H1 (cell line): ENCODE measurements at regions not wholly inside any gene's neighbourhood (a gene's known extent, or its start where the extent isn't known, plus 50 kb on each side); places are given as distances from the start of the nearest gene placed in this dataset.

Experiments
- CTCF ChIA-PET: fragments of 300-600 bp; sonication (Branson Sonifier 250); formaldehyde crosslinking; loops from one replicate; lab custom pipeline; 2021; ENCODE audit not compliant: partially characterized antibody; lab: Charles Lee
- POLR2A ChIA-PET: fragments of 300-600 bp; sonication (Branson Sonifier 250); formaldehyde crosslinking; loops from one replicate; lab custom pipeline; 2021; ENCODE audit warnings: inconsistent platforms; ENCODE audit not compliant: partially characterized antibody; lab: Charles Lee
- DNase-seq, 2 experiments: peaks; one replicate each; pipeline versions ENCODE4 v3.0.0 to v3.0.0-alpha.2; 2010 to 2022; ENCODE audit warnings: low spot score in 2 of 2, low read depth in 1 of 2, mixed read lengths in 1 of 2
- FAIRE-seq: peaks from 2 replicates; lab custom pipeline; 2011; peaks lifted over from hg19 to GRCh38; lab: Jason Lieb, UNC
- H2AFZ ChIP-seq: 2 replicates; pipeline ENCODE4 v1.8.1; 2012; ENCODE audit warnings: low read length, inconsistent platforms
- H2AK5ac ChIP-seq: 2 replicates; pipeline ENCODE4 v1.6.1; 2013; ENCODE audit warnings: low read depth, low read length
- H2BK120ac ChIP-seq: replicated peaks from 2 replicates; pipeline ENCODE3; 2013; ENCODE audit warnings: low read depth, low read length, inconsistent platforms
- H2BK12ac ChIP-seq: 2 replicates; pipeline ENCODE4 v1.6.1; 2013; ENCODE audit warnings: low read depth, low read length
- H2BK15ac ChIP-seq: 2 replicates; pipeline ENCODE4 v1.6.1; 2013; ENCODE audit warnings: low read length
- H2BK20ac ChIP-seq: 2 replicates; pipeline ENCODE4 v1.6.1; 2013; ENCODE audit warnings: low read length
- H2BK5ac ChIP-seq: 2 replicates; pipeline ENCODE4 v1.6.1; 2013; ENCODE audit warnings: low read depth, low read length
- H3K14ac ChIP-seq: 2 replicates; pipeline ENCODE4 v1.6.1; 2013; ENCODE audit warnings: inconsistent platforms; ENCODE audit not compliant: insufficient read length
- H3K18ac ChIP-seq: 2 replicates; pipeline ENCODE4 v1.6.1; 2013; ENCODE audit warnings: low read length; ENCODE audit errors: extremely low read depth
- H3K23ac ChIP-seq: 2 replicates; pipeline ENCODE4 v1.6.1; 2013; ENCODE audit warnings: inconsistent platforms; ENCODE audit not compliant: insufficient read length
- H3K23me2 ChIP-seq: 2 replicates; pipeline ENCODE4 v1.6.1; 2013; ENCODE audit warnings: low read depth, low read length
- H3K27ac ChIP-seq: 2 replicates; pipeline ENCODE4 v1.6.1; 2011; ENCODE audit warnings: low read depth, low read length, inconsistent platforms
- H3K27me3 ChIP-seq, 4 experiments: replicated peaks in 1 of 4; 1 replicate in 1 of 4; 2 replicates in 3 of 4; pipeline versions ENCODE4 v1.6.1 to v1.8.1; 2011 to 2013; ENCODE audit warnings: low read length in 3 of 4, mild to moderate bottlenecking in 3 of 4, inconsistent platforms in 2 of 4, mixed read lengths in 2 of 4, moderate library complexity in 1 of 4; ENCODE audit not compliant: control insufficient read depth in 3 of 4, insufficient read depth in 3 of 4; ENCODE audit errors: extremely low read depth in 1 of 4
- H3K36me3 ChIP-seq, 4 experiments: 2 replicates each; pipeline versions ENCODE4 v1.6.1 to v1.8.1; 2011 to 2013; ENCODE audit warnings: mild to moderate bottlenecking in 4 of 4, low read length in 3 of 4, moderate library complexity in 2 of 4, control low read depth in 1 of 4, inconsistent platforms in 1 of 4; ENCODE audit not compliant: insufficient read depth in 4 of 4, control insufficient read depth in 2 of 4
- H3K4ac ChIP-seq: replicated peaks from 2 replicates; pipeline ENCODE3; 2013; ENCODE audit warnings: low read length, low read depth, mixed read lengths, inconsistent platforms; ENCODE audit not compliant: insufficient read length
- H3K4me1 ChIP-seq, 4 experiments: replicated peaks in 1 of 4; 1 replicate in 1 of 4; 2 replicates in 3 of 4; pipeline versions ENCODE4 v1.6.1 to v1.8.1; 2011 to 2013; ENCODE audit warnings: low read length in 3 of 4, inconsistent platforms in 2 of 4, mixed read lengths in 1 of 4; ENCODE audit not compliant: insufficient read depth in 4 of 4, control insufficient read depth in 3 of 4
- H3K4me2 ChIP-seq, 2 experiments: 2 replicates each; pipeline versions ENCODE4 v1.6.1 to v1.8.1; 2011 to 2013; ENCODE audit warnings: low read depth in 2 of 2, low read length in 2 of 2, control low read depth in 1 of 2, inconsistent platforms in 1 of 2, mild to moderate bottlenecking in 1 of 2; ENCODE audit not compliant: insufficient read depth in 1 of 2
- H3K4me3 ChIP-seq, 4 experiments: fragments of 200-600, 300-600 bp in 1 of 4; sonication (generic), shearing (Covaris generic), sonication (Bioruptor Twin) in 1 of 4; 2 replicates each; pipeline versions ENCODE4 v1.5.1 to v1.8.1; 2011 to 2016; ENCODE audit warnings: low read length in 4 of 4, low read depth in 3 of 4, control low read depth in 2 of 4, inconsistent platforms in 2 of 4, mild to moderate bottlenecking in 2 of 4, mixed read lengths in 1 of 4, moderate library complexity in 1 of 4; ENCODE audit not compliant: insufficient read depth in 2 of 4; ENCODE audit errors: extremely low read depth in 1 of 4
- H3K56ac ChIP-seq: replicated peaks from 2 replicates; pipeline ENCODE3; 2013; ENCODE audit warnings: low read depth, mild to moderate bottlenecking, mixed read lengths, low read length, inconsistent platforms; ENCODE audit not compliant: insufficient read length
- H3K79me1 ChIP-seq: 2 replicates; pipeline ENCODE4 v1.6.1; 2013; ENCODE audit warnings: low read depth, low read length, control low read depth
- H3K79me2 ChIP-seq, 2 experiments: 2 replicates each; pipeline versions ENCODE4 v1.6.1 to v1.8.1; 2012 to 2013; ENCODE audit warnings: low read length in 2 of 2, mild to moderate bottlenecking in 2 of 2, inconsistent platforms in 1 of 2; ENCODE audit not compliant: insufficient read depth in 2 of 2, control insufficient read depth in 1 of 2
- H3K9ac ChIP-seq, 4 experiments: replicated peaks in 1 of 4; 1 replicate in 1 of 4; 2 replicates in 3 of 4; pipeline versions ENCODE4 v1.6.1 to v1.8.1; 2011 to 2013; ENCODE audit warnings: low read depth in 3 of 4, low read length in 3 of 4, control low read depth in 2 of 4, mild to moderate bottlenecking in 2 of 4, moderate library complexity in 2 of 4, inconsistent platforms in 1 of 4; ENCODE audit errors: extremely low read depth in 1 of 4
- H3K9me3 ChIP-seq, 2 experiments: 2 replicates each; pipeline versions ENCODE4 v1.6.1 to v1.8.1; 2012 to 2013; ENCODE audit warnings: mild to moderate bottlenecking in 2 of 2, moderate library complexity in 2 of 2, control low read depth in 1 of 2, inconsistent platforms in 1 of 2, low read depth in 1 of 2, low read length in 1 of 2, mixed read lengths in 1 of 2; ENCODE audit not compliant: insufficient read depth in 2 of 2
- H4K20me1 ChIP-seq, 2 experiments: replicated peaks in 1 of 2; 2 replicates each; pipeline versions ENCODE3 to v1.8.1; 2011 to 2013; ENCODE audit warnings: inconsistent platforms in 2 of 2, low read length in 2 of 2, mild to moderate bottlenecking in 1 of 2; ENCODE audit not compliant: insufficient read depth in 2 of 2, control insufficient read depth in 1 of 2
- H4K5ac ChIP-seq: 2 replicates; pipeline ENCODE4 v1.6.1; 2013; ENCODE audit warnings: low read length, low read depth, mixed read lengths, inconsistent platforms; ENCODE audit not compliant: insufficient read length
- H4K8ac ChIP-seq: 2 replicates; pipeline ENCODE4 v1.8.0; 2013; ENCODE audit warnings: mild to moderate bottlenecking, moderate library complexity, low read length, inconsistent platforms; ENCODE audit not compliant: insufficient read depth; ENCODE audit errors: extremely low read depth
- H4K91ac ChIP-seq: replicated peaks from 2 replicates; pipeline ENCODE3; 2013; ENCODE audit warnings: low read length, mixed read lengths, inconsistent platforms; ENCODE audit not compliant: insufficient read length
- ATF2 ChIP-seq: IDR thresholded peaks from 2 replicates; pipeline ENCODE4 v1.6.1; 2012; ENCODE audit warnings: low read length, inconsistent platforms
- CBX8 ChIP-seq: fragments of 300-800, 300-1000 bp; sonication (generic); IDR thresholded peaks from 2 replicates; pipeline ENCODE4 v1.7.1; 2016; ENCODE audit warnings: low read depth, low read length, borderline replicate concordance
- GABPA ChIP-seq: IDR thresholded peaks from 2 replicates; pipeline ENCODE4 v1.6.1; 2011; ENCODE audit warnings: mild to moderate bottlenecking, low read length, moderate library complexity, borderline replicate concordance; ENCODE audit not compliant: insufficient read depth
- GTF2F1 ChIP-seq: IDR thresholded peaks from 2 replicates; pipeline ENCODE4 v1.6.1; 2012; ENCODE audit warnings: low read depth, low read length, improper control_type of control experiment, borderline replicate concordance
- HDAC6 ChIP-seq: IDR thresholded peaks from one replicate; pipeline ENCODE4 v1.7.1; 2012; ENCODE audit warnings: low read depth, mild to moderate bottlenecking, inconsistent platforms, low read length, moderate library complexity
- JUND ChIP-seq: IDR thresholded peaks from 2 replicates; pipeline ENCODE4 v1.6.1; 2011; ENCODE audit warnings: mild to moderate bottlenecking, improper control_type of control experiment, low read length
- POLR2AphosphoS5 ChIP-seq: IDR thresholded peaks from 2 replicates; pipeline ENCODE4 v1.6.1; 2011; ENCODE audit warnings: low read depth, low read length
- RAD21 ChIP-seq, 2 experiments: IDR thresholded peaks in 1 of 2; conservative IDR thresholded peaks in 1 of 2; 2 replicates each; pipeline ENCODE4 v1.6.1; 2011; ENCODE audit warnings: low read depth in 2 of 2, low read length in 2 of 2, improper control_type of control experiment in 1 of 2, inconsistent platforms in 1 of 2, mild to moderate bottlenecking in 1 of 2, moderate library complexity in 1 of 2
- RXRA ChIP-seq: IDR thresholded peaks from 2 replicates; pipeline ENCODE4 v1.6.1; 2011; ENCODE audit warnings: low read depth, mild to moderate bottlenecking, low read length, moderate library complexity; ENCODE audit not compliant: insufficient read depth
- SIRT6 ChIP-seq: IDR thresholded peaks from one replicate; pipeline ENCODE4 v1.7.1; 2012; ENCODE audit warnings: low read length, inconsistent platforms
- SP4 ChIP-seq: IDR thresholded peaks from 2 replicates; pipeline ENCODE4 v1.6.1; 2012; ENCODE audit warnings: low read length, inconsistent platforms
- TCF12 ChIP-seq: IDR thresholded peaks from 2 replicates; pipeline ENCODE4 v1.6.1; 2011; ENCODE audit warnings: low read depth, mild to moderate bottlenecking, low read length
- ZNF274 ChIP-seq: IDR thresholded peaks from 2 replicates; pipeline ENCODE4 v1.7.0; 2012; ENCODE audit warnings: low read length, borderline replicate concordance; ENCODE audit errors: extremely low read depth

- Histone ChIP-seq H2BK12ac (no peak overlapping the region), H3K4ac (no peak overlapping the region), H2AK5ac (no peak overlapping the region), H3K9ac (no peak overlapping the region), H3K4me2 (no peak overlapping the region), H3K4me3 (no peak overlapping the region), H4K5ac (no peak overlapping the region), H2AFZ (no peak overlapping the region), H3K27ac (no peak overlapping the region), H3K79me2 (peaks cover 0 to 6% of the 10 kb centered on the region in 2 experiments; a peak in 1 of 4 replicates), H3K23ac (no peak overlapping the region), H4K8ac (no peak overlapping the region), H2BK120ac (no peak overlapping the region), H3K18ac (no peak overlapping the region), H3K27me3 (no peaks in the 10 kb centered on the region), H3K9me3 (no peaks in the 10 kb centered on the region), H4K20me1 (no peaks in the 10 kb centered on the region), H3K4me1 (peaks cover 0 to 9% (median 6%) of the 10 kb centered on the region in 4 experiments; a peak in 5 of 7 replicates)
- FAIRE-seq, result no peak
- CTCF ChIA-PET, result no interaction called here
- TF ChIP-seq ATF2, result no peak
- TF ChIP-seq SP4, result no peak
- TF ChIP-seq RXRA, result no peak
- TF ChIP-seq TCF12, result no peak
- TF ChIP-seq CBX8, result no peak
- no peak for TF ChIP-seq HDAC6
- no peak for TF ChIP-seq POLR2AphosphoS5
- TF ChIP-seq JUND, result no peak
- no peak for TF ChIP-seq ZNF274
- TF ChIP-seq SIRT6, result no peak
- no peak for TF ChIP-seq RAD21 (IDR thresholded peaks at IDR 0.05 in 1 of 2, conservative IDR thresholded peaks at IDR 0.05 in 1 of 2; ENCODE audit: low read depth in 2 of 2, low read length in 2 of 2)
- no peak for TF ChIP-seq GABPA
- no peak for TF ChIP-seq GTF2F1
- TF ChIP-seq, all 59 proteins: peak for 0
- Histone ChIP-seq H3K36me3 (no peaks in the 10 kb centered on the region), H2BK5ac (no peak overlapping the region), H4K91ac (no peak overlapping the region), H2BK15ac (no peak overlapping the region), H3K23me2 (no peaks in the 10 kb centered on the region), H3K56ac (no peak overlapping the region), H2BK20ac (no peak overlapping the region), H3K14ac (no peak overlapping the region), H3K79me1 (peaks cover 2% of the 10 kb centered on the region; the same call in 1 of the 2 replicates)
- POLR2A ChIA-PET, result no interaction called here
- no peak for DNase-seq
Observed at GRCh38 chr6:22152841-22153240, 144.0 kb downstream of the PRL start.
